Hepatocyte (in vitro differentiated cells): ENCODE measurements at regions not wholly inside any gene's neighbourhood (a gene's known extent, or its start where the extent isn't known, plus 50 kb on each side); places are given as distances from the start of the nearest gene placed in this dataset.

Source experiments
- EZH2 ChIP-seq: fragments of 200-600 bp; sonication (generic); IDR thresholded peaks from 2 replicates; pipeline ENCODE4 v1.6.1; 2016; ENCODE audit warnings: antibody characterized with exemption, mild to moderate bottlenecking, borderline replicate concordance
- TF ChIP-seq, protein P1 (sequence below): fragments of 200-600 bp; sonication (generic); IDR thresholded peaks from 2 replicates; pipeline ENCODE4 v1.5.1; 2016; ENCODE audit warnings: antibody characterized with exemption, mild to moderate bottlenecking; ENCODE audit not compliant: poor library complexity

DNA sequence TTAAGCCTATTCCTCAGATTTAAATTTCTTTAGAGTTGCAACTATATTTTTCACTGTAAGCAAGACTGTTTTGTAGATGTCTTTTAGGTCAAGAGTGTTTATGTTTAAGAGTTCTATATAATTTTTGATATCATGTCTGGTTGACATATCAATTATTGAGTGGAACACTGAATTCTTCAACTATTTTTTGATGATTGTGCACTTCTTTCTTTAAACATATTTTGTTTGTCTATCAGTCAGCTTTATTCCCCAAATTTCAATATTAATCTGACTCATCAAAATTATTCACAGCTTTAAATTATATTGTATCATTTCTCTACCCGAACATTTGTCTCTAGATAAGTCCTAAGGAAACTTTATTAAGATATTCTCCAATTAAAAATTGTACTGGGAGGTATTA is 933.6 kb upstream of the ROBO1 start:
- no peak for TF ChIP-seq EZH2
- TF ChIP-seq, protein P1, sequence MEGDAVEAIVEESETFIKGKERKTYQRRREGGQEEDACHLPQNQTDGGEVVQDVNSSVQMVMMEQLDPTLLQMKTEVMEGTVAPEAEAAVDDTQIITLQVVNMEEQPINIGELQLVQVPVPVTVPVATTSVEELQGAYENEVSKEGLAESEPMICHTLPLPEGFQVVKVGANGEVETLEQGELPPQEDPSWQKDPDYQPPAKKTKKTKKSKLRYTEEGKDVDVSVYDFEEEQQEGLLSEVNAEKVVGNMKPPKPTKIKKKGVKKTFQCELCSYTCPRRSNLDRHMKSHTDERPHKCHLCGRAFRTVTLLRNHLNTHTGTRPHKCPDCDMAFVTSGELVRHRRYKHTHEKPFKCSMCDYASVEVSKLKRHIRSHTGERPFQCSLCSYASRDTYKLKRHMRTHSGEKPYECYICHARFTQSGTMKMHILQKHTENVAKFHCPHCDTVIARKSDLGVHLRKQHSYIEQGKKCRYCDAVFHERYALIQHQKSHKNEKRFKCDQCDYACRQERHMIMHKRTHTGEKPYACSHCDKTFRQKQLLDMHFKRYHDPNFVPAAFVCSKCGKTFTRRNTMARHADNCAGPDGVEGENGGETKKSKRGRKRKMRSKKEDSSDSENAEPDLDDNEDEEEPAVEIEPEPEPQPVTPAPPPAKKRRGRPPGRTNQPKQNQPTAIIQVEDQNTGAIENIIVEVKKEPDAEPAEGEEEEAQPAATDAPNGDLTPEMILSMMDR = no peak
